SK-N-SH treated with all-trans-retinoic acid at 6 μM for 48 hours (cell line): ENCODE measurements at regions not wholly inside any gene's neighbourhood (a gene's known extent, or its start where the extent isn't known, plus 50 kb on each side); places are given as distances from the start of the nearest gene placed in this dataset.

Source experiments
- ATAC-seq: fragments of 200-7000 bp; cut with Tn5 transposase; 3 replicates; pipeline ENCODE4 v1.9.1; 2020; ENCODE audit warnings: mild to moderate bottlenecking, moderate library complexity
- BACH2 ChIP-seq: fragments of 250-450 bp; sonication (Bioruptor Pico); IDR thresholded peaks from 2 replicates; pipeline ENCODE4 v1.9.0; 2021; ENCODE audit warnings: mild to moderate bottlenecking, borderline replicate concordance
- CSDC2 ChIP-seq: fragments of 250-450 bp; sonication (Bioruptor Pico); IDR thresholded peaks from 2 replicates; pipeline ENCODE4 v1.5.0; 2020; ENCODE audit warnings: mild to moderate bottlenecking, moderate library complexity
- CSRNP3 ChIP-seq: fragments of 250-450 bp; sonication (Bioruptor Pico); IDR thresholded peaks from 2 replicates; pipeline ENCODE4 v1.5.1; 2021; ENCODE audit warnings: mild to moderate bottlenecking, moderate library complexity
- ESRRG ChIP-seq: fragments of 250-450 bp; sonication (Bioruptor Pico); IDR thresholded peaks from 2 replicates; pipeline ENCODE4 v1.6.1; 2021; ENCODE audit warnings: mild to moderate bottlenecking
- GLIS3 ChIP-seq: fragments of 250-450 bp; sonication (Bioruptor Pico); IDR thresholded peaks from 2 replicates; pipeline ENCODE4 v1.5.0; 2020; ENCODE audit warnings: mild to moderate bottlenecking, moderate library complexity
- OSR1 ChIP-seq: fragments of 250-450 bp; sonication (Bioruptor Pico); IDR thresholded peaks from 2 replicates; pipeline ENCODE4 v1.8.0; 2022; ENCODE audit warnings: moderate library complexity, mild to moderate bottlenecking, inconsistent platforms
- PATZ1 ChIP-seq: fragments of 250-450 bp; sonication (Bioruptor Pico); IDR thresholded peaks from 2 replicates; pipeline ENCODE4 v1.8.0; 2020; ENCODE audit warnings: mild to moderate bottlenecking, moderate library complexity, borderline replicate concordance
- PPARA ChIP-seq: fragments of 250-450 bp; sonication (Bioruptor Pico); IDR thresholded peaks from 2 replicates; pipeline ENCODE4 v1.5.0; 2020; ENCODE audit warnings: mild to moderate bottlenecking, borderline replicate concordance
- RARB ChIP-seq: fragments of 250-450 bp; sonication (Bioruptor Pico); IDR thresholded peaks from 2 replicates; pipeline ENCODE4 v1.8.0; 2021; ENCODE audit warnings: mild to moderate bottlenecking, moderate library complexity
- TCF4 ChIP-seq: fragments of 250-450 bp; sonication (Bioruptor Pico); IDR thresholded peaks from 2 replicates; pipeline ENCODE4 v1.8.0; 2021; ENCODE audit warnings: mild to moderate bottlenecking, moderate library complexity, borderline replicate concordance
- TOX ChIP-seq: fragments of 250-450 bp; sonication (Bioruptor Pico); IDR thresholded peaks from 2 replicates; pipeline ENCODE4 v1.8.0; 2021; ENCODE audit warnings: mild to moderate bottlenecking, moderate library complexity, borderline replicate concordance
- TSHZ2 ChIP-seq: fragments of 250-450 bp; sonication (Bioruptor Pico); IDR thresholded peaks from 2 replicates; pipeline ENCODE4 v1.5.0; 2020; ENCODE audit warnings: mild to moderate bottlenecking, moderate library complexity
- ZC3H10 ChIP-seq: fragments of 250-450 bp; sonication (Bioruptor Pico); IDR thresholded peaks from 2 replicates; pipeline ENCODE4 v1.5.1; 2021; ENCODE audit warnings: mild to moderate bottlenecking, moderate library complexity
- ZFP3 ChIP-seq: fragments of 250-450 bp; sonication (Bioruptor Pico); IDR thresholded peaks from 2 replicates; pipeline ENCODE4 v1.5.0; 2020; ENCODE audit warnings: mild to moderate bottlenecking, moderate library complexity
- ZFP30 ChIP-seq: fragments of 450-650 bp; formaldehyde crosslinking; IDR thresholded peaks from 2 replicates; pipeline ENCODE4 v1.5.0; 2022; ENCODE audit warnings: mild to moderate bottlenecking, moderate library complexity
- ZNF565 ChIP-seq: fragments of 450-650 bp; formaldehyde crosslinking; conservative IDR thresholded peaks from 2 replicates; pipeline ENCODE4 v1.5.0; 2020; ENCODE audit warnings: low read depth, mild to moderate bottlenecking, moderate library complexity
- ZNF8 ChIP-seq: fragments of 450-650 bp; formaldehyde crosslinking; IDR thresholded peaks from 2 replicates; pipeline ENCODE4 v1.5.0; 2020; ENCODE audit warnings: mild to moderate bottlenecking, moderate library complexity
- TF ChIP-seq, protein P1 (sequence below): fragments of 250-450 bp; sonication (Bioruptor Pico); IDR thresholded peaks from 2 replicates; pipeline ENCODE4 v1.8.0; 2021; ENCODE audit warnings: low read depth, mild to moderate bottlenecking, moderate library complexity, borderline replicate concordance
- TF ChIP-seq, protein P2 (sequence below): fragments of 250-450 bp; sonication (Bioruptor Pico); IDR thresholded peaks from 2 replicates; pipeline ENCODE4 v1.5.1; 2020; ENCODE audit warnings: low read depth, mild to moderate bottlenecking, moderate library complexity

- no peak for TF ChIP-seq PPARA (CRISPR knock-in tag)
- no peak for TF ChIP-seq TOX (CRISPR knock-in tag)
- no peak for TF ChIP-seq ZC3H10 (CRISPR knock-in tag)
- no peak for TF ChIP-seq OSR1
- no peak for TF ChIP-seq ESRRG (CRISPR knock-in tag)
- no peak for TF ChIP-seq GLIS3 (CRISPR knock-in tag)
- TF ChIP-seq CSDC2 (CRISPR knock-in tag) = no peak
- TF ChIP-seq ZFP30 (CRISPR knock-in tag) = no peak
- TF ChIP-seq BACH2 (CRISPR knock-in tag) = no peak
- no peak for TF ChIP-seq CSRNP3 (CRISPR knock-in tag)
- TF ChIP-seq ZNF565 (CRISPR knock-in tag) = no peak
- TF ChIP-seq, protein P1, sequence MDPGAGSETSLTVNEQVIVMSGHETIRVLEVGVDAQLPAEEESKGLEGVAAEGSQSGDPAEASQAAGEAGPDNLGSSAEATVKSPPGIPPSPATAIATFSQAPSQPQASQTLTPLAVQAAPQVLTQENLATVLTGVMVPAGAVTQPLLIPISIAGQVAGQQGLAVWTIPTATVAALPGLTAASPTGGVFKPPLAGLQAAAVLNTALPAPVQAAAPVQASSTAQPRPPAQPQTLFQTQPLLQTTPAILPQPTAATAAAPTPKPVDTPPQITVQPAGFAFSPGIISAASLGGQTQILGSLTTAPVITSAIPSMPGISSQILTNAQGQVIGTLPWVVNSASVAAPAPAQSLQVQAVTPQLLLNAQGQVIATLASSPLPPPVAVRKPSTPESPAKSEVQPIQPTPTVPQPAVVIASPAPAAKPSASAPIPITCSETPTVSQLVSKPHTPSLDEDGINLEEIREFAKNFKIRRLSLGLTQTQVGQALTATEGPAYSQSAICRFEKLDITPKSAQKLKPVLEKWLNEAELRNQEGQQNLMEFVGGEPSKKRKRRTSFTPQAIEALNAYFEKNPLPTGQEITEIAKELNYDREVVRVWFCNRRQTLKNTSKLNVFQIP (CRISPR knock-in tag) = no peak
These were observed 298.3 kb upstream of the SASH1 start (continued) for GRCh38 chr6:148044261-148044751.

DNA sequence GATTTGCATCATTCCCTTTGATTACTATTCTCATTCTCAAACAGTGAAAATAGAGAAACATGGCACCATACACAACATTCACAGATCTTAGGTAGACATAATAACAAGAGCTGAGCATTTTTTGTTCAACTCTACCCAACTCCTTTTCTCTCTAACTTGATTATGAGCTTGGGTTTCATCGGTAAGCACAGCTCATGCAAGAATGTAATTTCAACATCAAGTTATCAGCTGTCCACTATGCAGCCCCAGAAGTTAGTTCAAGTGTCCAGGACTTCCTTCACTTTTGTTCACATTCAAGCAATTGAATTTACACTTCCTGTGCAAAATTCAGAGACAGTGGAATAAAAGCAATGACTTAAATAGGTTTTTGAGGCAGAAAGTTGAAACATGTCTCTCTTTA is 297.7 kb upstream of the SASH1 start:
- TF ChIP-seq, protein P1 (CRISPR knock-in tag) = no peak
- no peak for TF ChIP-seq CSRNP3 (CRISPR knock-in tag)
- TF ChIP-seq ZC3H10 (CRISPR knock-in tag) = no peak
- TF ChIP-seq ESRRG (CRISPR knock-in tag) = no peak
- no peak for TF ChIP-seq PATZ1 (CRISPR knock-in tag)
- TF ChIP-seq GLIS3 (CRISPR knock-in tag) = no peak
- no peak for TF ChIP-seq OSR1
- TF ChIP-seq ZFP3 (CRISPR knock-in tag) = no peak
- no peak for TF ChIP-seq RARB
- no peak for TF ChIP-seq BACH2 (CRISPR knock-in tag)
- TF ChIP-seq ZNF8 = no peak
- no peak for TF ChIP-seq ZNF565 (CRISPR knock-in tag)
- no peak for TF ChIP-seq ZFP30 (CRISPR knock-in tag)
- no peak for TF ChIP-seq TCF4 (CRISPR knock-in tag)
- no peak for TF ChIP-seq TSHZ2
- TF ChIP-seq, protein P2, sequence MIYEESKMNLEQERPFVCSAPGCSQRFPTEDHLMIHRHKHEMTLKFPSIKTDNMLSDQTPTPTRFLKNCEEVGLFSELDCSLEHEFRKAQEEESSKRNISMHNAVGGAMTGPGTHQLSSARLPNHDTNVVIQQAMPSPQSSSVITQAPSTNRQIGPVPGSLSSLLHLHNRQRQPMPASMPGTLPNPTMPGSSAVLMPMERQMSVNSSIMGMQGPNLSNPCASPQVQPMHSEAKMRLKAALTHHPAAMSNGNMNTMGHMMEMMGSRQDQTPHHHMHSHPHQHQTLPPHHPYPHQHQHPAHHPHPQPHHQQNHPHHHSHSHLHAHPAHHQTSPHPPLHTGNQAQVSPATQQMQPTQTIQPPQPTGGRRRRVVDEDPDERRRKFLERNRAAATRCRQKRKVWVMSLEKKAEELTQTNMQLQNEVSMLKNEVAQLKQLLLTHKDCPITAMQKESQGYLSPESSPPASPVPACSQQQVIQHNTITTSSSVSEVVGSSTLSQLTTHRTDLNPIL = no peak
- TF ChIP-seq, all 23 proteins: peak for 0
- no peak for ATAC-seq
